ENCODE measurements at regions not wholly inside any gene's neighbourhood (a gene's known extent, or its start where the extent isn't known, plus 50 kb on each side); places are given as distances from the start of the nearest gene placed in this dataset.
"Not testable (repeated sequence)": the region's sequence is repeated elsewhere in the genome, so short reads cannot be mapped to it uniquely, and the experiment has no call there.

GRCh38 chr2:76000425-76000824, 289.7 kb upstream of the GCFC2 start:
- no peaks in the 10 kb centered on the region for H3K79me2 ChIP-seq (ENCODE audit: insufficient read depth)
- H3F3A ChIP-seq (ENCODE audit: insufficient read depth), result no peaks in the 10 kb centered on the region
- H3K4me1 ChIP-seq (ENCODE audit: insufficient read depth), result no peaks in the 10 kb centered on the region
- no peak for DNase-seq
- H3K27ac ChIP-seq, result no peak overlapping the region
- H3K36me3 ChIP-seq (ENCODE audit: low read depth), result no peaks in the 10 kb centered on the region
- H3K4me2 ChIP-seq (ENCODE audit: unreplicated experiment), result no peak overlapping the region
- H3K9me3 ChIP-seq (ENCODE audit: low read depth), result no peaks in the 10 kb centered on the region
- 10 to 15% methylated on average over 2 of the region's 2 CpGs for WGBS, 2 experiments (ENCODE audit: low coverage in 1 of 2, low lambda C conversion rate in 2 of 2, missing lambda C conversion rate in 2 of 2)
- no peak overlapping the region for H3K4me3 ChIP-seq
- in situ Hi-C loops (cut with MboI), result no loop called here
- H2AFZ ChIP-seq, result no peak overlapping the region
- no peak overlapping the region for H3K9ac ChIP-seq
- no peak for TF ChIP-seq EZH2phosphoT487 (IDR thresholded peaks at IDR 0.05; ENCODE audit: insufficient read depth, low read depth)
- TF ChIP-seq EZH2 (IDR thresholded peaks at IDR 0.05; ENCODE audit: insufficient read depth, poor library complexity, severe bottlenecking), result no peak
- H3K27me3 ChIP-seq (replicated peaks; ENCODE audit: insufficient read depth), result no peaks in the 10 kb centered on the region
- no peaks in the 10 kb centered on the region for H4K20me1 ChIP-seq (ENCODE audit: insufficient read depth)
- no peaks in the 10 kb centered on the region for H3K9me2 ChIP-seq (ENCODE audit: insufficient read depth)

GRCh38 chr2:75998451-75998850, 287.7 kb upstream of the GCFC2 start:
- Histone ChIP-seq H4K20me1 (ENCODE audit: insufficient read depth) (no peaks in the 10 kb centered on the region), H3K4me1 (ENCODE audit: insufficient read depth) (no peaks in the 10 kb centered on the region), H3K4me2 (ENCODE audit: unreplicated experiment) (no peak overlapping the region), H3K9me3 (ENCODE audit: low read depth) (no peaks in the 10 kb centered on the region), H3K79me2 (ENCODE audit: insufficient read depth) (no peaks in the 10 kb centered on the region), H3K27me3 (replicated peaks; ENCODE audit: insufficient read depth) (no peaks in the 10 kb centered on the region), H3K36me3 (ENCODE audit: low read depth) (no peaks in the 10 kb centered on the region), H3K9ac (no peak overlapping the region), H3K27ac (no peak overlapping the region), H3K9me2 (ENCODE audit: insufficient read depth) (no peaks in the 10 kb centered on the region), H2AFZ (no peak overlapping the region), H3K4me3 (no peak overlapping the region), H3F3A (ENCODE audit: insufficient read depth) (no peaks in the 10 kb centered on the region)
- DNase-seq, result no peak
- WGBS, 2 experiments (ENCODE audit: low coverage in 1 of 2, low lambda C conversion rate in 2 of 2, missing lambda C conversion rate in 2 of 2), result 9 to 25% methylated on average over 2 of the region's 2 CpGs
- no peak for TF ChIP-seq EZH2 (IDR thresholded peaks at IDR 0.05; ENCODE audit: insufficient read depth, poor library complexity, severe bottlenecking)
- no peak for TF ChIP-seq EZH2phosphoT487 (IDR thresholded peaks at IDR 0.05; ENCODE audit: insufficient read depth, low read depth)
- in situ Hi-C loops (cut with MboI), result no loop called here

DNA sequence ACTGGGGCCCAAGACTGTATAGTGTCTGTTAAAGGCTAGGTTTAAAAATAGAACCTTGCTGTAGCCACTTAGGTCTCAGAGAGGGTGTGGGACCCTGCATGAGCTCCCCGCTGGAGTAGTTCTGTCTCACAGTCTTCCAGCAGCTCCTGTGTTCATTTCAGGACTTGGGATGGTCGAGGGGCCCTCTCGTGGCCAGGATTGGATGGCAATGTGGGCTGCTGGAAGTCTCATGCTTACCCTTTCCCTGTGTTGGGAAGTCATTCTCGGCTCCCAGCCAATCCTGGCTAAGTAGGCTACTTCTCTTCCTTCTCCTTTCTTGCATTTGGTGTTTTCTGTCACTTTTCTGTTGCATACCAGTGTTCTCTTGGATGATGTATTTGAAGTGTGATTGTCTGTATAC, 284.0 kb upstream of the GCFC2 start:
- H3K9me3 ChIP-seq (ENCODE audit: low read depth), result no peaks in the 10 kb centered on the region
- no peak overlapping the region for H3K4me2 ChIP-seq (ENCODE audit: unreplicated experiment)
- H3K36me3 ChIP-seq (ENCODE audit: low read depth), result no peaks in the 10 kb centered on the region
- H2AFZ ChIP-seq, result no peak overlapping the region
- no peaks in the 10 kb centered on the region for H3K4me1 ChIP-seq (ENCODE audit: insufficient read depth)
- in situ Hi-C loops (cut with MboI), result no loop called here
- no peak overlapping the region for H3K27ac ChIP-seq
- TF ChIP-seq EZH2phosphoT487 (IDR thresholded peaks at IDR 0.05; ENCODE audit: insufficient read depth, low read depth) (no peak), EZH2 (IDR thresholded peaks at IDR 0.05; ENCODE audit: insufficient read depth, poor library complexity, severe bottlenecking) (no peak)
- 6 to 8% methylated on average over 4 of the region's 4 CpGs for WGBS, 2 experiments (ENCODE audit: low coverage in 1 of 2, low lambda C conversion rate in 2 of 2, missing lambda C conversion rate in 2 of 2)
- no peak overlapping the region for H3K4me3 ChIP-seq
- no peaks in the 10 kb centered on the region for H3F3A ChIP-seq (ENCODE audit: insufficient read depth)
- no peaks in the 10 kb centered on the region for H3K27me3 ChIP-seq (replicated peaks; ENCODE audit: insufficient read depth)
- no peak overlapping the region for H3K9ac ChIP-seq
- H3K79me2 ChIP-seq (ENCODE audit: insufficient read depth), result no peaks in the 10 kb centered on the region
- no peak for DNase-seq
- H4K20me1 ChIP-seq (ENCODE audit: insufficient read depth), result no peaks in the 10 kb centered on the region
- no peaks in the 10 kb centered on the region for H3K9me2 ChIP-seq (ENCODE audit: insufficient read depth)

DNA sequence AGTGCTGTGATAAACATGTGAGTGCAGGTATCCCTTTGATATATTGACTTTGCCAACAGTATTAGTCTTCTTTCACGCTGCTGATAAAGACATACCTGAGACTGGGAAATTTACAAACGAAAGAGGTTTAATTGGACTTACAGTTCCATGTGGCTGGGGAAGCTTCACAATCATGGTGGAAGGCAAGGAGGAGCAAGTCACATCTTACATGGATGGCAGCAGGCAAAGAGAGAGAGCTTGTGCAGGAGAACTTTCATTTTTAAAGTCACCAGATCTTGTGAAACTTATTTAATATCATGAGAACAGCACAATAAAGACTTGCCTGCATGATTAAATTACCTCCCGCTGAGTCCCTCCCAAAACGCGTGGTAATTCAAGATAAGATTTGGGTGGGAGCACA, 277.9 kb upstream of the GCFC2 start:
- H3K9ac ChIP-seq; H3K27ac ChIP-seq; in situ Hi-C loops (cut with MboI): not testable (repeated sequence)

DNA sequence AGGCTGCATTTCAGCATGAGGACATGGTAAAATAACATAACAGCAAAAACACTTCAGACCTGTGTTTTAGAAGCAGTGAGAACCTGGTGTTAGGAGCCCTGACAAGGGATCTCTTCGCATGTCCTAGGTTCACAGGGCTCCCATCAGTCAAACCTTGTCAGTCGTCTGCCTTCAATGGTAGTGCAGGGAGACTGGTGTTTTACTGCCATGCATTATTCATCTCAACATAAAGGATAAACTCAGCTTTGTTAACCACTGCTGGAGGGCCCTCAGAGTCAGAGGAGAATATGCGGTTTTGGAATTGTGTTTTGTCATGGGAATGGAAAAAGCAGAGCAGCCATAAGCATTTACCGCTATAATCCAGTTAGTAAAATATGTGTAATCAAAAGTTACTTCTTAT, 275.9 kb upstream of the GCFC2 start:
- Histone ChIP-seq H3K27me3 (replicated peaks; ENCODE audit: insufficient read depth) (no peaks in the 10 kb centered on the region), H3K9me3 (ENCODE audit: low read depth) (no peaks in the 10 kb centered on the region), H3K4me1 (ENCODE audit: insufficient read depth) (no peaks in the 10 kb centered on the region), H3K27ac (no peak overlapping the region), H3K79me2 (ENCODE audit: insufficient read depth) (no peaks in the 10 kb centered on the region), H3K9me2 (ENCODE audit: insufficient read depth) (no peaks in the 10 kb centered on the region), H3F3A (ENCODE audit: insufficient read depth) (no peaks in the 10 kb centered on the region), H3K9ac (no peak overlapping the region), H2AFZ (no peak overlapping the region), H4K20me1 (ENCODE audit: insufficient read depth) (no peaks in the 10 kb centered on the region), H3K36me3 (ENCODE audit: low read depth) (no peaks in the 10 kb centered on the region), H3K4me3 (no peak overlapping the region), H3K4me2 (ENCODE audit: unreplicated experiment) (no peak overlapping the region)
- no peak for TF ChIP-seq EZH2phosphoT487 (IDR thresholded peaks at IDR 0.05; ENCODE audit: insufficient read depth, low read depth)
- TF ChIP-seq EZH2 (IDR thresholded peaks at IDR 0.05; ENCODE audit: insufficient read depth, poor library complexity, severe bottlenecking), result no peak
- DNase-seq, result no peak
- 12 to 17% methylated on average over 4 of the region's 4 CpGs for WGBS, 2 experiments (ENCODE audit: low coverage in 1 of 2, low lambda C conversion rate in 2 of 2, missing lambda C conversion rate in 2 of 2)
- in situ Hi-C loops (cut with MboI), result no loop called here

More for the DNA sequence above, 277.9 kb upstream of the GCFC2 start:
- not testable (repeated sequence) for H3F3A ChIP-seq (ENCODE audit: insufficient read depth); H3K4me3 ChIP-seq; H2AFZ ChIP-seq; DNase-seq; H3K9me2 ChIP-seq (ENCODE audit: insufficient read depth); H3K27me3 ChIP-seq (replicated peaks; ENCODE audit: insufficient read depth); H4K20me1 ChIP-seq (ENCODE audit: insufficient read depth); H3K36me3 ChIP-seq (ENCODE audit: low read depth); H3K9me3 ChIP-seq (ENCODE audit: low read depth); H3K79me2 ChIP-seq (ENCODE audit: insufficient read depth); H3K4me2 ChIP-seq (ENCODE audit: unreplicated experiment); H3K4me1 ChIP-seq (ENCODE audit: insufficient read depth)
- WGBS, 2 experiments (ENCODE audit: low coverage in 1 of 2, low lambda C conversion rate in 2 of 2, missing lambda C conversion rate in 2 of 2), result 54 to 57% methylated on average over 5 of the region's 5 CpGs

Measured in GM23248 (cell line).